Vagina (tissue), 2 donors: ENCODE measurements at regions not wholly inside any gene's neighbourhood (a gene's known extent, or its start where the extent isn't known, plus 50 kb on each side); places are given as distances from the start of the nearest gene placed in this dataset.

Source experiments
- DNase-seq, 2 donors: peaks; one replicate each; pipeline ENCODE4 v3.0.0-alpha.2; 2017; ENCODE audit errors: extremely low spot score in 2 of 2
- H3K27ac ChIP-seq: fragments of 200-600 bp; sonication (generic); one replicate; pipeline ENCODE4 v1.5.1; 2019
- H3K27me3 ChIP-seq: fragments of 200-600 bp; sonication (generic); one replicate; pipeline ENCODE4 v1.5.1; 2019
- H3K36me3 ChIP-seq, 2 donors: fragments of 200-600 bp; sonication (generic); one replicate each; pipeline ENCODE4 v1.5.1; 2017 to 2019
- H3K4me1 ChIP-seq: fragments of 200-600 bp; sonication (generic); one replicate; pipeline ENCODE4 v1.5.1; 2019
- H3K4me3 ChIP-seq, 2 donors: fragments of 200-600 bp; sonication (generic); 1 replicate in 1 of 2; 2 replicates in 1 of 2; pipeline ENCODE4 v1.5.1; 2016 to 2019
- H3K9me3 ChIP-seq: fragments of 200-600 bp; sonication (generic); one replicate; pipeline ENCODE4 v1.5.1; 2019
- POLR2A ChIP-seq, 2 donors: fragments of 450-650 bp; IDR thresholded peaks; one replicate each; pipeline ENCODE4 v1.6.1; 2017; ENCODE audit warnings: antibody characterized with exemption in 2 of 2, mild to moderate bottlenecking in 2 of 2, moderate library complexity in 2 of 2
- POLR2AphosphoS5 ChIP-seq, 2 donors: sonication (generic); formaldehyde crosslinking; IDR thresholded peaks; one replicate each; pipeline ENCODE4 v1.9.0; 2017; ENCODE audit warnings: antibody characterized with exemption in 2 of 2, mild to moderate bottlenecking in 2 of 2, low read depth in 1 of 2; ENCODE audit not compliant: insufficient read depth in 1 of 2
- intact Hi-C: fragments of 100-400 bp; cut with DNase I; formaldehyde crosslinking; loops from one replicate; pipeline ENCODE4 v1.15.1; 2023
- TF ChIP-seq, protein P1 (sequence below), 3 experiments: fragments of 450-650 bp in 2 of 3; fragments of 200-600 bp in 1 of 3; sonication (generic) in 1 of 3; IDR thresholded peaks; one replicate each; pipeline ENCODE4 v1.5.1; 2017 to 2019; ENCODE audit warnings: antibody characterized with exemption in 3 of 3, mild to moderate bottlenecking in 2 of 3, moderate library complexity in 2 of 3

DNA sequence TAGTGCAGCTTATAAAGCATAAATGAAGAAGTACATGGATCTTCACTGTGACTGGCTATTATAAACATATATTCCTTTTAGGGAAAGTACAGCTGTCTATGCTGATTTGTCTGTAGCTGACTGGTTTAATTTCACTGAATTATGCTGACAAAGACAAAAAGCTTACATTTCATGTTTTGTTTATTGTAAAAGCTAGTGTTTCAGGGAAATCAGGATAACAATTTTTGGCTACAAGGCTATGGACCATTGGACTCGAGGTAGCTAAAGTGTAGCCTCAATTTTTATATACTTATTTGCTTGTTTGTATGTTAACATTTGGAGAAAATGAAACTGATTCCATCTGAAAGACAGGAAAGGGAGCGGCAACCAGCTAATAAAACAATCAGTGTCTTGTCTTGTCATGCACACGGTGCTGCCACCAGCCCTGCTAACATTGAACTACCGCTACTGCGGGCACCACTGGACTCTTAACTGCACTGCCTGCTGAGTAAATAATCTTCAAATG is 480.2 kb downstream of the COL11A1 start:
- no peak overlapping the region for H3K4me3 ChIP-seq
- DNase-seq, result no peak

DNA sequence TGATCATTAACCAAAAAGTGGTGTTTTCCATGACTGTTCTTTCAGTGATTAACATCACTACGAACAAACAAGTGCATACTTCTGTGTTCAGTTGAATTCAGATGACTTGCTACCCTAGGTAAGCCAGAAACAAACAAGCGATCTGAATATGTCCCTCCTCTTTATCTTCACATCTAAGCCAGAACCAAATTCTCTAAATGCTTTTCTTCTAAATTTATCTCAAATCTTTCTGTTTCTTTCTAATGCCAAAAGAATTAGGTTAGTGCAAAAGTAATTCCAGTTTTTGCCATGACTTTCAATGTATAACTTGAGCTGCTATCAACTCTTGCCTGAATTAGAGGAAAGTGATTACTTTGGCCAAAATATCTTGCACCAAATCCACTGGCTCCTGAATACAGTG is 481.2 kb downstream of the COL11A1 start:
- TF ChIP-seq POLR2AphosphoS5 (IDR thresholded peaks at IDR 0.05; ENCODE audit: insufficient read depth in 1 of 2, low read depth in 1 of 2) (no peak), POLR2A (IDR thresholded peaks at IDR 0.05) (no peak)
- TF ChIP-seq, protein P1, sequence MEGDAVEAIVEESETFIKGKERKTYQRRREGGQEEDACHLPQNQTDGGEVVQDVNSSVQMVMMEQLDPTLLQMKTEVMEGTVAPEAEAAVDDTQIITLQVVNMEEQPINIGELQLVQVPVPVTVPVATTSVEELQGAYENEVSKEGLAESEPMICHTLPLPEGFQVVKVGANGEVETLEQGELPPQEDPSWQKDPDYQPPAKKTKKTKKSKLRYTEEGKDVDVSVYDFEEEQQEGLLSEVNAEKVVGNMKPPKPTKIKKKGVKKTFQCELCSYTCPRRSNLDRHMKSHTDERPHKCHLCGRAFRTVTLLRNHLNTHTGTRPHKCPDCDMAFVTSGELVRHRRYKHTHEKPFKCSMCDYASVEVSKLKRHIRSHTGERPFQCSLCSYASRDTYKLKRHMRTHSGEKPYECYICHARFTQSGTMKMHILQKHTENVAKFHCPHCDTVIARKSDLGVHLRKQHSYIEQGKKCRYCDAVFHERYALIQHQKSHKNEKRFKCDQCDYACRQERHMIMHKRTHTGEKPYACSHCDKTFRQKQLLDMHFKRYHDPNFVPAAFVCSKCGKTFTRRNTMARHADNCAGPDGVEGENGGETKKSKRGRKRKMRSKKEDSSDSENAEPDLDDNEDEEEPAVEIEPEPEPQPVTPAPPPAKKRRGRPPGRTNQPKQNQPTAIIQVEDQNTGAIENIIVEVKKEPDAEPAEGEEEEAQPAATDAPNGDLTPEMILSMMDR (IDR thresholded peaks at IDR 0.05), result no peak
- no peaks in the 10 kb centered on the region for H3K27me3 ChIP-seq
- peaks cover 7% of the 10 kb centered on the region for H3K4me1 ChIP-seq
- H3K27ac ChIP-seq, result no peak overlapping the region
- H3K9me3 ChIP-seq, result no peaks in the 10 kb centered on the region
- H3K4me3 ChIP-seq, result no peak overlapping the region
- intact Hi-C loops, result no loop called here
- H3K36me3 ChIP-seq, result no peaks in the 10 kb centered on the region
- no peak for DNase-seq

More for the DNA sequence above, 480.2 kb downstream of the COL11A1 start:
- no peak for TF ChIP-seq POLR2AphosphoS5 (IDR thresholded peaks at IDR 0.05; ENCODE audit: insufficient read depth in 1 of 2, low read depth in 1 of 2)
- TF ChIP-seq, protein P1 (IDR thresholded peaks at IDR 0.05), result no peak
- no peak for TF ChIP-seq POLR2A (IDR thresholded peaks at IDR 0.05)
- Histone ChIP-seq H3K9me3 (no peaks in the 10 kb centered on the region), H3K27ac (no peak overlapping the region), H3K27me3 (no peaks in the 10 kb centered on the region), H3K36me3 (no peaks in the 10 kb centered on the region), H3K4me1 (peaks cover 7% of the 10 kb centered on the region)
- intact Hi-C loops, result no loop called here

DNA sequence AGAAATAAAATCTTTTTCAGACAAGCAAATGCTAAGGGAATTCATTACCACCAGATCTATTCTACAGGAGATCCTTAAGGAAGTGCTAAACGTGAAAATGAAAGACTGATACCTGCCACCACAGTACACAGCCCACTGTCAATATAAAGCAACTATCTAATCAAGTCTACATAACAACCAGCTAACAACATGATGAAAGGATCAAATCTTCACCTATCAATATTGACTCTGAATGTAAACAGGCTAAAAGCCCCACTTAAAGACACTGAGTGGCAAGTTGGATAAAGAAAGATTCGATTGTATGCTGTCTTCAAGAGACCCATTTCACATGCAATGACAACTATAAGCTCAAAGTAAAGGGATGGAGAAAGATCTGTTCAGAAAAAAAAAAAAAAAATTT is 492.4 kb downstream of the COL11A1 start:
- Histone ChIP-seq H3K4me3 (no peak overlapping the region), H3K27ac (no peak overlapping the region), H3K4me1 (no peaks in the 10 kb centered on the region), H3K36me3 (no peaks in the 10 kb centered on the region), H3K27me3 (no peaks in the 10 kb centered on the region), H3K9me3 (no peaks in the 10 kb centered on the region)
- no peak for DNase-seq
- intact Hi-C loops, result no loop called here
- TF ChIP-seq POLR2A (IDR thresholded peaks at IDR 0.05) (no peak), POLR2AphosphoS5 (IDR thresholded peaks at IDR 0.05; ENCODE audit: insufficient read depth in 1 of 2, low read depth in 1 of 2) (no peak)
- TF ChIP-seq, protein P1 (IDR thresholded peaks at IDR 0.05), result no peak

DNA sequence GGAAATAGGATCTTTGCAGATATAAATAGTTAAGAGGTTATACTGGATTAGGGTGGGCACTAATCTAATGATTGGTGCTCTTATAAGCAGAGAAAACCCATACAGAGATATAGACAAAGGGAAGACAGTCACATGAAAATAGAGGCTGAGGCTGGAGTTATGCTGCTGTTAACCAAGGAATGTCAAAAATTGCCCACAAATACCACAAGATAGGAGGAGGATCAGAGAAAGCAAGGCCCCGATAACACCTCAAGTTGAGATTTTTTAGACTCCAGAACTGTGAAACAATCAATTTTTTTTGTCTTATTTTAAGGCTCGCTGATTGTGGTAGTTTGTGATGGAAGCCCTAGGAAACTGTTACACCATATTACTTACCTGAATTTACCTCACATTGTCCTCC is 513.2 kb downstream of the COL11A1 start:
- H3K4me1 ChIP-seq, result no peaks in the 10 kb centered on the region
- DNase-seq, result no peak
- H3K36me3 ChIP-seq, result no peaks in the 10 kb centered on the region
- no peak overlapping the region for H3K4me3 ChIP-seq
- no peak overlapping the region for H3K27ac ChIP-seq
- no peaks in the 10 kb centered on the region for H3K9me3 ChIP-seq
- TF ChIP-seq, protein P1 (IDR thresholded peaks at IDR 0.05), result no peak
- TF ChIP-seq POLR2AphosphoS5 (IDR thresholded peaks at IDR 0.05; ENCODE audit: insufficient read depth in 1 of 2, low read depth in 1 of 2) (no peak), POLR2A (IDR thresholded peaks at IDR 0.05) (no peak)
- no peaks in the 10 kb centered on the region for H3K27me3 ChIP-seq
- intact Hi-C loops, result no loop called here

DNA sequence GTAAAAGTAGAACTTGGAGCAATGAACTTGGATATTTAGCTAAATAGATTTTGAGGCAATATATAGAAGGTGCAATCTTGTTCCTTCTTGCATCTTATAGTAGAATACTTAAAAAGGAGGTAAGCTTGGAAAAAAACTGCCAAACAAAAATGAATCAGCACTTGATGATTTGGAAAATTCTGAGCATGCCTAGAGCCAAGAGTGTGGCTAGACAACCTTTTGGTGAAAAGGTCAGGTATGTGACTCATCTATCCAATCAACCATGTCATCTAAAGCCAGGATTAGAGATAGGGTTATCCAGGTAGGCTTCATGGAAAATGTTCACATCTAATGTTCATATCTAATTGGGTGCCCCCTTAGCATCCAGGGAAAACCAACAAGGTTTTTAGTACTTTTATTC is 515.0 kb downstream of the COL11A1 start:
- H3K27ac ChIP-seq, result no peak overlapping the region
- no peak for DNase-seq
- H3K4me3 ChIP-seq, result no peak overlapping the region
- H3K9me3 ChIP-seq, result no peaks in the 10 kb centered on the region
- intact Hi-C loops, result no loop called here
- H3K36me3 ChIP-seq, result no peaks in the 10 kb centered on the region
- TF ChIP-seq, protein P1 (IDR thresholded peaks at IDR 0.05), result no peak
- TF ChIP-seq POLR2AphosphoS5 (IDR thresholded peaks at IDR 0.05; ENCODE audit: insufficient read depth in 1 of 2, low read depth in 1 of 2) (no peak), POLR2A (IDR thresholded peaks at IDR 0.05) (no peak)
- no peaks in the 10 kb centered on the region for H3K4me1 ChIP-seq
- no peaks in the 10 kb centered on the region for H3K27me3 ChIP-seq
